ENCODE measurements at regions not wholly inside any gene's neighbourhood (a gene's known extent, or its start where the extent isn't known, plus 50 kb on each side); places are given as distances from the start of the nearest gene placed in this dataset.

GRCh38 chr2:204312105-204312504 is 233.2 kb upstream of the PARD3B start (continued):
- TF ChIP-seq YY1 (IDR thresholded peaks at IDR 0.05; ENCODE audit: extremely low read depth, insufficient replicate concordance, low read depth, low read length): no peak

- no peak overlapping the region for H3K4me2 ChIP-seq (ENCODE audit: low read length)
- DNase-seq (ENCODE audit: low read depth, low spot score) (no peak), ATAC-seq (no peak)
- ChIA-PET POLR2A (no interaction called here), RAD21 (ENCODE audit: low non-redundant PET in 1 of 2, low total read pairs in 2 of 2, uncharacterized antibody in 2 of 2, unreplicated experiment in 2 of 2) (no interaction called here), CTCF (no interaction called here)
- intact Hi-C loops (cut with micrococcal nuclease): no loop called here
- H3K36me3 ChIP-seq (ENCODE audit: control insufficient read depth in 1 of 2, insufficient read depth in 2 of 2, low read length in 2 of 2): no peaks in the 10 kb centered on the region
- BruUV-seq (replicated peaks): no TSS peak
- H3K9ac ChIP-seq (ENCODE audit: low read length): no peak overlapping the region
- TF ChIP-seq CTCF (IDR thresholded peaks at IDR 0.05 in 2 of 3, conservative IDR thresholded peaks at IDR 0.05 in 1 of 3; ENCODE audit: borderline replicate concordance in 1 of 3, insufficient read depth in 1 of 3, low read depth in 2 of 3, low read length in 2 of 3): no peak
- TF ChIP-seq POLR2A (IDR thresholded peaks at IDR 0.05; ENCODE audit: borderline replicate concordance, extremely low read depth, insufficient read depth, insufficient read length): no peak
- no peak for TF ChIP-seq SRF (IDR thresholded peaks at IDR 0.05; ENCODE audit: low read depth)
- no peak for TF ChIP-seq EZH2phosphoT487 (IDR thresholded peaks at IDR 0.05; ENCODE audit: borderline replicate concordance)
- no peak for TF ChIP-seq RAD21 (IDR thresholded peaks at IDR 0.05; ENCODE audit: low read depth)
- TF ChIP-seq POLR2AphosphoS5 (IDR thresholded peaks at IDR 0.05; ENCODE audit: low read depth, low read length): no peak
- TF ChIP-seq SP1 (IDR thresholded peaks at IDR 0.05; ENCODE audit: low read depth): no peak
- TF ChIP-seq ELF1 (IDR thresholded peaks at IDR 0.05; ENCODE audit: borderline replicate concordance, low read depth): no peak
- no peak for TF ChIP-seq ZNF274 (IDR thresholded peaks at IDR 0.05; ENCODE audit: low read depth, low read length)
- TF ChIP-seq, protein P1, sequence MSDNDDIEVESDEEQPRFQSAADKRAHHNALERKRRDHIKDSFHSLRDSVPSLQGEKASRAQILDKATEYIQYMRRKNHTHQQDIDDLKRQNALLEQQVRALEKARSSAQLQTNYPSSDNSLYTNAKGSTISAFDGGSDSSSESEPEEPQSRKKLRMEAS (IDR thresholded peaks at IDR 0.05): no peak
- no peak for TF ChIP-seq EGR1 (IDR thresholded peaks at IDR 0.05; ENCODE audit: low read depth)
- TF ChIP-seq CBX3 (IDR thresholded peaks at IDR 0.05; ENCODE audit: low read depth): no peak
- TF ChIP-seq, protein P2, sequence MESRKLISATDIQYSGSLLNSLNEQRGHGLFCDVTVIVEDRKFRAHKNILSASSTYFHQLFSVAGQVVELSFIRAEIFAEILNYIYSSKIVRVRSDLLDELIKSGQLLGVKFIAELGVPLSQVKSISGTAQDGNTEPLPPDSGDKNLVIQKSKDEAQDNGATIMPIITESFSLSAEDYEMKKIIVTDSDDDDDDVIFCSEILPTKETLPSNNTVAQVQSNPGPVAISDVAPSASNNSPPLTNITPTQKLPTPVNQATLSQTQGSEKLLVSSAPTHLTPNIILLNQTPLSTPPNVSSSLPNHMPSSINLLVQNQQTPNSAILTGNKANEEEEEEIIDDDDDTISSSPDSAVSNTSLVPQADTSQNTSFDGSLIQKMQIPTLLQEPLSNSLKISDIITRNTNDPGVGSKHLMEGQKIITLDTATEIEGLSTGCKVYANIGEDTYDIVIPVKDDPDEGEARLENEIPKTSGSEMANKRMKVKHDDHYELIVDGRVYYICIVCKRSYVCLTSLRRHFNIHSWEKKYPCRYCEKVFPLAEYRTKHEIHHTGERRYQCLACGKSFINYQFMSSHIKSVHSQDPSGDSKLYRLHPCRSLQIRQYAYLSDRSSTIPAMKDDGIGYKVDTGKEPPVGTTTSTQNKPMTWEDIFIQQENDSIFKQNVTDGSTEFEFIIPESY (IDR thresholded peaks at IDR 0.05; ENCODE audit: extremely low read depth, insufficient replicate concordance, low read length): no peak
- TF ChIP-seq ATF3 (IDR thresholded peaks at IDR 0.05): no peak
- no peak for TF ChIP-seq SIN3A (IDR thresholded peaks at IDR 0.05; ENCODE audit: low read depth)
- TF ChIP-seq YY1 (IDR thresholded peaks at IDR 0.05; ENCODE audit: extremely low read depth, insufficient replicate concordance, low read depth, low read length): no peak
- no peak for TF ChIP-seq CEBPB (IDR thresholded peaks at IDR 0.05; ENCODE audit: low read depth)
- H4K20me1 ChIP-seq (ENCODE audit: insufficient read depth): no peaks in the 10 kb centered on the region
- no peaks in the 10 kb centered on the region for H3K79me2 ChIP-seq (ENCODE audit: insufficient read depth, low read length)
- no peaks in the 10 kb centered on the region for H3K9me2 ChIP-seq (ENCODE audit: insufficient read depth)
- no peaks in the 10 kb centered on the region for H3K4me1 ChIP-seq (ENCODE audit: control insufficient read depth in 1 of 2, insufficient read depth in 2 of 2, low read length in 2 of 2)
- H2AFZ ChIP-seq (ENCODE audit: low read depth, low read length, poor library complexity, severe bottlenecking): no peak overlapping the region
- peaks cover 9% of the 10 kb centered on the region; the same call in 1 of the 2 replicates for H3K27me3 ChIP-seq (ENCODE audit: insufficient read depth, low read length)
- H3K9me3 ChIP-seq (ENCODE audit: control insufficient read depth in 1 of 2, insufficient read depth in 1 of 2, low read depth in 1 of 2, low read length in 2 of 2): no peaks in the 10 kb centered on the region
- no peak overlapping the region for H3K4me3 ChIP-seq (replicated peaks in 1 of 2; ENCODE audit: low read depth in 1 of 2, low read length in 2 of 2)
- H3K27ac ChIP-seq (ENCODE audit: low read depth, low read length): no peak overlapping the region
These were observed 232.0 kb upstream of the PARD3B start for GRCh38 chr2:204313256-204313655.
